ENCODE measurements at regions not wholly inside any gene's neighbourhood (a gene's known extent, or its start where the extent isn't known, plus 50 kb on each side); places are given as distances from the start of the nearest gene placed in this dataset.

- no peak overlapping the region for H3K4me3 ChIP-seq (ENCODE audit: insufficient read depth, low read depth, low read length)
- ChIA-PET CTCF (interaction anchor here (0.5 to 1.8 kb wide), 18 partner anchors 8 to 135 kb away, joined by 3 to 19 read pairs (median 4); no protein-coding TSS in a partner anchor), POLR2A (ENCODE audit: unreplicated experiment) (interaction anchor here (0.6 kb wide), 1 partner anchor 12 kb away, joined by 5 read pairs; no protein-coding TSS in a partner anchor)
- intact Hi-C loops (cut with micrococcal nuclease) (loop anchor here (1.0 to 5.0 kb wide), 3 partner anchors 129 to 522 kb away; no protein-coding TSS in a partner anchor), dilution Hi-C loops (cut with HindIII; ENCODE audit: low sequenced_read_pairs, unreplicated experiment) (no loop called here), in situ Hi-C loops (cut with MboI; ENCODE audit: low sequenced_read_pairs) (no loop called here)
- no peaks in the 10 kb centered on the region for H3K79me1 ChIP-seq (ENCODE audit: low read depth in 1 of 2, low read length in 2 of 2)
- H4K5ac ChIP-seq (ENCODE audit: low read depth, low read length): no peak overlapping the region
- WGBS, 2 experiments (ENCODE audit: extremely low coverage in 2 of 2, insufficient read length in 1 of 2): 73% methylated on average over 2 of the region's 4 CpGs; no CpG with 5 or more reads in 1 of the 2 experiments
- H3K36me3 ChIP-seq (ENCODE audit: control insufficient read depth, insufficient read depth, low read length): no peaks in the 10 kb centered on the region
- H3K4ac ChIP-seq (ENCODE audit: low read depth, low read length): no peak overlapping the region
- H2BK15ac ChIP-seq (ENCODE audit: low read depth, low read length): no peak overlapping the region
- no peak overlapping the region for H3K18ac ChIP-seq (ENCODE audit: low read depth, low read length)
- no TSS peak for BruUV-seq (replicated peaks)
- ATAC-seq (ENCODE audit: low read depth): no peak
- no peak overlapping the region for H2BK120ac ChIP-seq (ENCODE audit: low read depth, low read length)
- no peak overlapping the region for H2BK20ac ChIP-seq (ENCODE audit: low read depth, low read length)
- H3K9ac ChIP-seq (ENCODE audit: low read depth, low read length): no peak overlapping the region
- H2AK9ac ChIP-seq (replicated peaks; ENCODE audit: low read depth, low read length, poor library complexity): no peak overlapping the region
- H3K9me1 ChIP-seq (ENCODE audit: insufficient read depth, low read length): no peaks in the 10 kb centered on the region
- no peak overlapping the region for H3K4me2 ChIP-seq (ENCODE audit: low read depth, low read length)
- H3K14ac ChIP-seq (replicated peaks; ENCODE audit: low read depth, low read length): no peak overlapping the region
- H2AFZ ChIP-seq (replicated peaks; ENCODE audit: low read length, poor library complexity): no peak overlapping the region
- no peak overlapping the region for H3K23ac ChIP-seq (ENCODE audit: low read depth, low read length)
- no peak overlapping the region for H4K8ac ChIP-seq (ENCODE audit: low read depth in 2 of 2, low read length in 2 of 2)
- no peak overlapping the region for H3K27ac ChIP-seq (ENCODE audit: insufficient read depth, low read length)
- no peak overlapping the region for H3K56ac ChIP-seq (ENCODE audit: extremely low read depth, insufficient read depth, low read length)
- no peak for DNase-seq
- no peaks in the 10 kb centered on the region for H3K4me1 ChIP-seq (ENCODE audit: control insufficient read depth, insufficient read depth, low read length)
- no peaks in the 10 kb centered on the region for H3K27me3 ChIP-seq (ENCODE audit: control insufficient read depth, insufficient read depth, low read length)
- H3K9me3 ChIP-seq (ENCODE audit: control insufficient read depth, insufficient read depth, low read length): no peaks in the 10 kb centered on the region
- H2BK5ac ChIP-seq (ENCODE audit: low read depth, low read length, poor library complexity, severe bottlenecking): no peak overlapping the region
- no peaks in the 10 kb centered on the region for H4K20me1 ChIP-seq (ENCODE audit: insufficient read depth, low read length)
- H4K91ac ChIP-seq (ENCODE audit: insufficient read depth, low read depth, low read length): no peak overlapping the region
- H2AK5ac ChIP-seq (ENCODE audit: low read depth, low read length): no peak overlapping the region
- no peak for TF ChIP-seq MAFK (IDR thresholded peaks at IDR 0.05; ENCODE audit: low read depth, low read length)
- no peak for TF ChIP-seq BHLHE40 (IDR thresholded peaks at IDR 0.05; ENCODE audit: low read depth, low read length)
- TF ChIP-seq, protein P1, sequence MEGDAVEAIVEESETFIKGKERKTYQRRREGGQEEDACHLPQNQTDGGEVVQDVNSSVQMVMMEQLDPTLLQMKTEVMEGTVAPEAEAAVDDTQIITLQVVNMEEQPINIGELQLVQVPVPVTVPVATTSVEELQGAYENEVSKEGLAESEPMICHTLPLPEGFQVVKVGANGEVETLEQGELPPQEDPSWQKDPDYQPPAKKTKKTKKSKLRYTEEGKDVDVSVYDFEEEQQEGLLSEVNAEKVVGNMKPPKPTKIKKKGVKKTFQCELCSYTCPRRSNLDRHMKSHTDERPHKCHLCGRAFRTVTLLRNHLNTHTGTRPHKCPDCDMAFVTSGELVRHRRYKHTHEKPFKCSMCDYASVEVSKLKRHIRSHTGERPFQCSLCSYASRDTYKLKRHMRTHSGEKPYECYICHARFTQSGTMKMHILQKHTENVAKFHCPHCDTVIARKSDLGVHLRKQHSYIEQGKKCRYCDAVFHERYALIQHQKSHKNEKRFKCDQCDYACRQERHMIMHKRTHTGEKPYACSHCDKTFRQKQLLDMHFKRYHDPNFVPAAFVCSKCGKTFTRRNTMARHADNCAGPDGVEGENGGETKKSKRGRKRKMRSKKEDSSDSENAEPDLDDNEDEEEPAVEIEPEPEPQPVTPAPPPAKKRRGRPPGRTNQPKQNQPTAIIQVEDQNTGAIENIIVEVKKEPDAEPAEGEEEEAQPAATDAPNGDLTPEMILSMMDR (conservative IDR thresholded peaks at IDR 0.05; ENCODE audit: low read depth, low read length): no peak
- no peak for TF ChIP-seq POLR2A (IDR thresholded peaks at IDR 0.05; ENCODE audit: low read depth, low read length)
- TF ChIP-seq CEBPB (IDR thresholded peaks at IDR 0.05; ENCODE audit: low read depth, low read length): no peak
- no peak for TF ChIP-seq RCOR1 (IDR thresholded peaks at IDR 0.05; ENCODE audit: insufficient replicate concordance, low read length)
- no peak for TF ChIP-seq USF2 (IDR thresholded peaks at IDR 0.05; ENCODE audit: low read depth, low read length)
- no peak for TF ChIP-seq CHD1 (IDR thresholded peaks at IDR 0.05; ENCODE audit: low read depth, low read length)
- no peak for TF ChIP-seq MAZ (IDR thresholded peaks at IDR 0.05; ENCODE audit: borderline replicate concordance, low read depth, low read length)
- TF ChIP-seq, protein P2, sequence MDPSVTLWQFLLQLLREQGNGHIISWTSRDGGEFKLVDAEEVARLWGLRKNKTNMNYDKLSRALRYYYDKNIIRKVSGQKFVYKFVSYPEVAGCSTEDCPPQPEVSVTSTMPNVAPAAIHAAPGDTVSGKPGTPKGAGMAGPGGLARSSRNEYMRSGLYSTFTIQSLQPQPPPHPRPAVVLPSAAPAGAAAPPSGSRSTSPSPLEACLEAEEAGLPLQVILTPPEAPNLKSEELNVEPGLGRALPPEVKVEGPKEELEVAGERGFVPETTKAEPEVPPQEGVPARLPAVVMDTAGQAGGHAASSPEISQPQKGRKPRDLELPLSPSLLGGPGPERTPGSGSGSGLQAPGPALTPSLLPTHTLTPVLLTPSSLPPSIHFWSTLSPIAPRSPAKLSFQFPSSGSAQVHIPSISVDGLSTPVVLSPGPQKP (IDR thresholded peaks at IDR 0.05; ENCODE audit: borderline replicate concordance, low read depth, low read length): no peak
- TF ChIP-seq SMC3 (IDR thresholded peaks at IDR 0.05; ENCODE audit: low read depth, low read length): no peak
- TF ChIP-seq RAD21 (IDR thresholded peaks at IDR 0.05; ENCODE audit: low read length): no peak
- TF ChIP-seq FOS (IDR thresholded peaks at IDR 0.05; ENCODE audit: low read depth, low read length): no peak
- no peak for TF ChIP-seq MXI1 (IDR thresholded peaks at IDR 0.05; ENCODE audit: borderline replicate concordance, low read depth, low read length)
- no peak for TF ChIP-seq NFE2L2 (IDR thresholded peaks at IDR 0.05; ENCODE audit: low read depth, low read length)
- no peak for TF ChIP-seq RFX5 (IDR thresholded peaks at IDR 0.05; ENCODE audit: low read depth, low read length)
These were observed 262.6 kb downstream of the COX7C start for GRCh38 chr5:86880344-86880743.
